GM23338 (cell line): ENCODE measurements at regions not wholly inside any gene's neighbourhood (a gene's known extent, or its start where the extent isn't known, plus 50 kb on each side); places are given as distances from the start of the nearest gene placed in this dataset.

Experiments
- ATAC-seq: fragments of 200-7000 bp; cut with Tn5 transposase; 3 replicates; pipeline ENCODE4 v1.9.1; 2020
- DNase-seq: peaks from one replicate; pipeline ENCODE4 v3.0.0-alpha.2; 2015; ENCODE audit warnings: low spot score
- H2AFZ ChIP-seq: fragments of 200-600 bp; sonication (generic); 2 replicates; pipeline ENCODE4 v1.8.0; 2016; ENCODE audit warnings: antibody characterized with exemption, mild to moderate bottlenecking, moderate library complexity
- H3F3A ChIP-seq: fragments of 200-600 bp; sonication (generic); replicated peaks from 2 replicates; pipeline ENCODE4 v1.8.0; 2017; ENCODE audit warnings: antibody characterized with exemption, mixed run types, low read depth
- H3K27ac ChIP-seq: fragments of 200-600 bp; sonication (generic); 2 replicates; pipeline ENCODE4 v1.6.1; 2016; ENCODE audit warnings: low read depth
- H3K27me3 ChIP-seq: fragments of 200-600 bp; sonication (generic); 2 replicates; pipeline ENCODE4 v1.8.0; 2016; ENCODE audit warnings: mild to moderate bottlenecking, mixed run types, moderate library complexity; ENCODE audit not compliant: insufficient read depth
- H3K36me3 ChIP-seq: fragments of 200-600 bp; sonication (generic); 2 replicates; pipeline ENCODE4 v1.8.0; 2016; ENCODE audit warnings: mild to moderate bottlenecking; ENCODE audit not compliant: insufficient read depth
- H3K4me1 ChIP-seq: fragments of 200-600 bp; sonication (generic); 2 replicates; pipeline ENCODE4 v1.8.0; 2016; ENCODE audit warnings: mild to moderate bottlenecking, moderate library complexity; ENCODE audit not compliant: insufficient read depth
- H3K4me2 ChIP-seq: fragments of 200-600 bp; sonication (generic); 2 replicates; pipeline ENCODE4 v1.7.1; 2017; ENCODE audit warnings: mixed run types
- H3K4me3 ChIP-seq: fragments of 200-600 bp; sonication (generic); 2 replicates; pipeline ENCODE4 v1.6.1; 2016; ENCODE audit warnings: mixed run types
- H3K79me2 ChIP-seq: fragments of 200-600 bp; sonication (generic); replicated peaks from 2 replicates; pipeline ENCODE4 v1.8.0; 2017; ENCODE audit warnings: mild to moderate bottlenecking; ENCODE audit not compliant: insufficient read depth
- H3K9me2 ChIP-seq: fragments of 200-600 bp; sonication (generic); 2 replicates; pipeline ENCODE4 v1.8.0; 2017; ENCODE audit not compliant: insufficient read depth
- H4K20me1 ChIP-seq: fragments of 200-600 bp; sonication (generic); replicated peaks from 2 replicates; pipeline ENCODE4 v1.8.0; 2017; ENCODE audit warnings: mild to moderate bottlenecking; ENCODE audit not compliant: insufficient read depth
- H3K27ac Mint-ChIP-seq: 2 replicates; pipeline ENCODE4 v1.8.0; 2020; ENCODE audit warnings: inconsistent platforms, mild to moderate bottlenecking, moderate library complexity, mixed read lengths
- H3K27me3 Mint-ChIP-seq: 3 replicates; pipeline ENCODE4 v1.8.0; 2022; ENCODE audit warnings: low read depth, mild to moderate bottlenecking, moderate library complexity, mixed read lengths, inconsistent platforms; ENCODE audit not compliant: insufficient read depth, poor library complexity
- H3K36me3 Mint-ChIP-seq: 3 replicates; pipeline ENCODE4 v1.8.0; 2021; ENCODE audit warnings: low read depth, mild to moderate bottlenecking, inconsistent platforms, moderate library complexity, mixed read lengths
- H3K4me1 Mint-ChIP-seq: 3 replicates; pipeline ENCODE4 v1.8.0; 2020; ENCODE audit warnings: mild to moderate bottlenecking, inconsistent platforms, mixed read lengths
- H3K4me3 Mint-ChIP-seq: 3 replicates; pipeline ENCODE4 v1.8.0; 2021; ENCODE audit warnings: moderate library complexity, mild to moderate bottlenecking, inconsistent platforms, mixed read lengths
- H3K9me3 Mint-ChIP-seq: 3 replicates; pipeline ENCODE4 v1.8.0; 2020; ENCODE audit warnings: moderate library complexity, mild to moderate bottlenecking, inconsistent platforms, mixed read lengths
- CREB1 ChIP-seq: fragments of 250-450 bp; sonication (Bioruptor Pico); IDR thresholded peaks from 2 replicates; pipeline ENCODE4 v1.5.0; 2020; ENCODE audit warnings: low read depth, mild to moderate bottlenecking, moderate library complexity
- EZH2 ChIP-seq: fragments of 200-600 bp; sonication (generic); IDR thresholded peaks from one replicate; pipeline ENCODE4 v1.8.0; 2017; ENCODE audit warnings: antibody characterized with exemption, mild to moderate bottlenecking, low read depth; ENCODE audit not compliant: unreplicated experiment
- EZH2phosphoT487 ChIP-seq: fragments of 200-600 bp; sonication (generic); IDR thresholded peaks from one replicate; pipeline ENCODE4 v1.8.1; 2018; ENCODE audit warnings: antibody characterized with exemption; ENCODE audit not compliant: unreplicated experiment
- JUNB ChIP-seq: IDR thresholded peaks from one replicate; pipeline ENCODE4 v1.6.1; 2016; ENCODE audit warnings: antibody characterized with exemption; ENCODE audit not compliant: unreplicated experiment
- NANOG ChIP-seq: IDR thresholded peaks from 2 replicates; pipeline ENCODE4 v1.6.1; 2016; ENCODE audit warnings: antibody characterized with exemption, borderline replicate concordance
- REST ChIP-seq: IDR thresholded peaks from one replicate; pipeline ENCODE4 v1.6.1; 2018; ENCODE audit warnings: antibody characterized with exemption; ENCODE audit not compliant: unreplicated experiment
- STAT1 ChIP-seq: IDR thresholded peaks from one replicate; pipeline ENCODE4 v1.6.1; 2016; ENCODE audit warnings: antibody characterized with exemption; ENCODE audit not compliant: unreplicated experiment
- ZNF114 ChIP-seq: fragments of 250-450 bp; sonication (Bioruptor Pico); IDR thresholded peaks from 2 replicates; pipeline ENCODE4 v1.5.0; 2020; ENCODE audit warnings: mild to moderate bottlenecking, moderate library complexity
- ZNF462 ChIP-seq: fragments of 250-450 bp; sonication (Bioruptor Pico); IDR thresholded peaks from 2 replicates; pipeline ENCODE4 v1.5.0; 2020; ENCODE audit warnings: mild to moderate bottlenecking, moderate library complexity
- TF ChIP-seq, protein P1 (sequence below), 2 experiments: fragments of 200-600 bp in 1 of 2; sonication (generic) in 1 of 2; conservative IDR thresholded peaks; 2 replicates each; pipeline versions ENCODE4 v1.5.1 to v1.6.1; 2016 to 2017; ENCODE audit warnings: antibody characterized with exemption in 2 of 2, low read depth in 2 of 2, mild to moderate bottlenecking in 2 of 2, moderate library complexity in 1 of 2

DNA sequence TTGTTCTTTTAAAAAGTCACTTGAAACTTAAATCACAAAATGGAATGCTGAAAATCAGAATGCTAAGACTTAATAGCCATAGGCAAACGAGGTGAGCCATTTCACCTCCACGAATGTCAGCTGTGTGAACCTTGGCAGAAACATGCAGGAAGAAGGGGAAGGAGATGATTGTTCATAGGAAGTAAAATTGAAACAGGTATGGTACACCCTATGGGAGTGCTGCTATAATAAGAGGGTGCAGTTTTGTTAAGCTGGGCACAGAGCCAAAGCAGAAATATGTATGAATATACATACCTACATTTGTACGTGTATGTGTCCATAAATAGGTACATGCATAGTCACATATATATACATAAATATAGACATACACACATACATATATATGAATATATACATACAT is 51.0 kb upstream of the SPINK5 start:
- Histone ChIP-seq H3K4me3 (no peak overlapping the region), H3F3A (no peaks in the 10 kb centered on the region), H3K9me2 (no peaks in the 10 kb centered on the region; the same call in 1 of the 2 replicates), H3K27me3 (no peaks in the 10 kb centered on the region), H3K79me2 (no peaks in the 10 kb centered on the region), H3K27ac (no peak overlapping the region), H4K20me1 (0 out of 2 replicates have a peak, but pooled peaks cover 4% of the 10 kb centered on the region), H3K36me3 (no peaks in the 10 kb centered on the region), H2AFZ (no peak overlapping the region), H3K4me2 (no peak overlapping the region), H3K4me1 (peaks cover 5% of the 10 kb centered on the region)
- no peaks in the 10 kb centered on the region for H3K9me3 Mint-ChIP-seq
- H3K27me3 Mint-ChIP-seq: no peaks in the 10 kb centered on the region
- TF ChIP-seq NANOG (no peak), STAT1 (no peak), EZH2 (no peak), EZH2phosphoT487 (no peak), REST (no peak), ZNF114 (CRISPR knock-in tag) (no peak), JUNB (no peak), ZNF462 (CRISPR knock-in tag) (no peak), CREB1 (CRISPR knock-in tag) (no peak)
- TF ChIP-seq, protein P1, sequence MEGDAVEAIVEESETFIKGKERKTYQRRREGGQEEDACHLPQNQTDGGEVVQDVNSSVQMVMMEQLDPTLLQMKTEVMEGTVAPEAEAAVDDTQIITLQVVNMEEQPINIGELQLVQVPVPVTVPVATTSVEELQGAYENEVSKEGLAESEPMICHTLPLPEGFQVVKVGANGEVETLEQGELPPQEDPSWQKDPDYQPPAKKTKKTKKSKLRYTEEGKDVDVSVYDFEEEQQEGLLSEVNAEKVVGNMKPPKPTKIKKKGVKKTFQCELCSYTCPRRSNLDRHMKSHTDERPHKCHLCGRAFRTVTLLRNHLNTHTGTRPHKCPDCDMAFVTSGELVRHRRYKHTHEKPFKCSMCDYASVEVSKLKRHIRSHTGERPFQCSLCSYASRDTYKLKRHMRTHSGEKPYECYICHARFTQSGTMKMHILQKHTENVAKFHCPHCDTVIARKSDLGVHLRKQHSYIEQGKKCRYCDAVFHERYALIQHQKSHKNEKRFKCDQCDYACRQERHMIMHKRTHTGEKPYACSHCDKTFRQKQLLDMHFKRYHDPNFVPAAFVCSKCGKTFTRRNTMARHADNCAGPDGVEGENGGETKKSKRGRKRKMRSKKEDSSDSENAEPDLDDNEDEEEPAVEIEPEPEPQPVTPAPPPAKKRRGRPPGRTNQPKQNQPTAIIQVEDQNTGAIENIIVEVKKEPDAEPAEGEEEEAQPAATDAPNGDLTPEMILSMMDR (conservative IDR thresholded peaks at IDR 0.05; ENCODE audit: low read depth in 2 of 2): no peak
- DNase-seq (no peak), ATAC-seq (no peak)
- H3K36me3 Mint-ChIP-seq: no peaks in the 10 kb centered on the region
- no peak overlapping the region for H3K27ac Mint-ChIP-seq
- no peak overlapping the region for H3K4me3 Mint-ChIP-seq
- H3K4me1 Mint-ChIP-seq: peaks cover 7% of the 10 kb centered on the region; the same call in 2 of the 3 replicates
